ENCODE measurements at regions not wholly inside any gene's neighbourhood (a gene's known extent, or its start where the extent isn't known, plus 50 kb on each side); places are given as distances from the start of the nearest gene placed in this dataset.
A peak's percentile ranks its signal among the peaks of the same experiment; 100 is the strongest.

GRCh38 chr12:102601621-102602020, 121.3 kb upstream of the IGF1 start:
- H3K4me2 ChIP-seq, result no peak overlapping the region
- H3K4me3 ChIP-seq, result no peak overlapping the region
- FAIRE-seq (no peak), DNase-seq (ENCODE audit: low read depth in 1 of 2, low spot score in 1 of 2) (no peak), ATAC-seq (no peak)
- H3K27ac ChIP-seq, result no peak overlapping the region
- H3K9me3 ChIP-seq, result no peaks in the 10 kb centered on the region
- POLR2A ChIA-PET, result no interaction called here
- WGBS (ENCODE audit: missing lambda C conversion rate), result 83% methylated on average over 5 of the region's 5 CpGs
- TF ChIP-seq POLR2A (IDR thresholded peaks at IDR 0.05; ENCODE audit: low read length) (no peak), HDAC2 (IDR thresholded peaks at IDR 0.05) (no peak), CEBPB (IDR thresholded peaks at IDR 0.05) (no peak), FOSB (CRISPR knock-in tag; IDR thresholded peaks at IDR 0.05) (no peak), ZC3H11A (IDR thresholded peaks at IDR 0.05) (no peak), JUN (IDR thresholded peaks at IDR 0.05) (no peak), SMC3 (IDR thresholded peaks at IDR 0.05) (no peak)
- CTCF ChIA-PET, result no interaction called here
- H3K4me1 ChIP-seq, result no peaks in the 10 kb centered on the region

GRCh38 chr12:102596687-102597086, 116.3 kb upstream of the IGF1 start:
- no peaks in the 10 kb centered on the region for H3K9me3 ChIP-seq
- no peak overlapping the region for H3K27ac ChIP-seq
- ATAC-seq, result peak in 1 of 2 experiments; percentile 42; a peak in 2 of 6 replicates
- H3K4me3 ChIP-seq, result no peak overlapping the region
- no peak for FAIRE-seq
- ChIA-PET POLR2A (no interaction called here), CTCF (no interaction called here)
- no peaks in the 10 kb centered on the region for H3K4me1 ChIP-seq
- TF ChIP-seq PBX3 (IDR thresholded peaks at IDR 0.05) (no peak), GATA3 (IDR thresholded peaks at IDR 0.05; ENCODE audit: borderline replicate concordance) (no peak), REST (IDR thresholded peaks at IDR 0.05) (no peak), BCL3 (IDR thresholded peaks at IDR 0.05) (no peak), RAD21 (conservative IDR thresholded peaks at IDR 0.05 in 1 of 2, IDR thresholded peaks at IDR 0.05 in 1 of 2) (no peak), CBX2 (IDR thresholded peaks at IDR 0.05; ENCODE audit: borderline replicate concordance, low read depth) (no peak), CTCF (IDR thresholded peaks at IDR 0.05) (no peak), FOSB (CRISPR knock-in tag; IDR thresholded peaks at IDR 0.05) (no peak), MAZ (IDR thresholded peaks at IDR 0.05; ENCODE audit: borderline replicate concordance, low read depth, low read length) (no peak), HDAC2 (IDR thresholded peaks at IDR 0.05) (no peak), ATOH8 (CRISPR knock-in tag; IDR thresholded peaks at IDR 0.05; ENCODE audit: low read depth) (no peak), HES2 (IDR thresholded peaks at IDR 0.05) (no peak)
- DNase-seq (ENCODE audit: low read depth in 1 of 2, low spot score in 1 of 2), result no peak
- no peak overlapping the region for H3K4me2 ChIP-seq
- 44% methylated on average over 2 of the region's 2 CpGs for WGBS (ENCODE audit: missing lambda C conversion rate)
